Keratinocyte (primary cell): ENCODE measurements at regions not wholly inside any gene's neighbourhood (a gene's known extent, or its start where the extent isn't known, plus 50 kb on each side); places are given as distances from the start of the nearest gene placed in this dataset.

Source experiments
- DNase-seq: peaks from one replicate; pipeline ENCODE4 v3.0.0-alpha.2; 2011; ENCODE audit warnings: low read depth, missing footprints, low spot score
- FAIRE-seq: peaks from 2 replicates; lab custom pipeline; 2011; peaks lifted over from hg19 to GRCh38; lab: Jason Lieb, UNC
- H2AFZ ChIP-seq: 2 replicates; pipeline ENCODE4 v1.6.0; 2012; ENCODE audit warnings: low read length, control low read depth, inconsistent platforms; ENCODE audit not compliant: control insufficient read depth
- H3K27ac ChIP-seq: 2 replicates; pipeline ENCODE4 v1.5.1; 2011; ENCODE audit warnings: low read length; ENCODE audit not compliant: control insufficient read depth, insufficient read depth
- H3K27me3 ChIP-seq: 3 replicates; pipeline ENCODE4 v1.6.0; 2011; ENCODE audit warnings: low read length; ENCODE audit not compliant: control insufficient read depth, insufficient read depth; ENCODE audit errors: extremely low read depth
- H3K36me3 ChIP-seq, 2 experiments: 2 replicates in 1 of 2; 3 replicates in 1 of 2; pipeline ENCODE4 v1.5.1; 2011; ENCODE audit warnings: low read length in 2 of 2, mild to moderate bottlenecking in 1 of 2; ENCODE audit not compliant: control insufficient read depth in 2 of 2, insufficient read depth in 2 of 2; ENCODE audit errors: extremely low read depth in 1 of 2
- H3K4me1 ChIP-seq: 3 replicates; pipeline ENCODE4 v1.5.1; 2011; ENCODE audit warnings: low read length; ENCODE audit not compliant: control insufficient read depth, insufficient read depth; ENCODE audit errors: extremely low read depth
- H3K4me2 ChIP-seq: 3 replicates; pipeline ENCODE4 v1.6.0; 2011; ENCODE audit warnings: low read depth, low read length; ENCODE audit not compliant: control insufficient read depth, insufficient read depth; ENCODE audit errors: extremely low read depth
- H3K4me3 ChIP-seq, 3 experiments: fragments of 200-600 bp in 1 of 3; sonication (generic) in 1 of 3; 2 replicates in 2 of 3; 3 replicates in 1 of 3; pipeline ENCODE4 v1.5.1; 2011 to 2016; ENCODE audit warnings: low read length in 3 of 3, mild to moderate bottlenecking in 3 of 3, control low read depth in 2 of 3, inconsistent platforms in 1 of 3, low read depth in 1 of 3, mixed read lengths in 1 of 3, mixed run types in 1 of 3, moderate library complexity in 1 of 3; ENCODE audit not compliant: control insufficient read depth in 2 of 3, insufficient read depth in 2 of 3; ENCODE audit errors: extremely low read depth in 1 of 3
- H3K79me2 ChIP-seq: 2 replicates; pipeline ENCODE4 v1.6.0; 2012; ENCODE audit warnings: low read length; ENCODE audit not compliant: control insufficient read depth, insufficient read depth
- H3K9ac ChIP-seq: 3 replicates; pipeline ENCODE4 v1.6.0; 2011; ENCODE audit warnings: low read length; ENCODE audit not compliant: control insufficient read depth, insufficient read depth; ENCODE audit errors: extremely low read depth
- H3K9me1 ChIP-seq: 3 replicates; pipeline ENCODE4 v1.6.0; 2011; ENCODE audit warnings: low read length; ENCODE audit not compliant: control insufficient read depth, insufficient read depth; ENCODE audit errors: extremely low read depth
- H3K9me3 ChIP-seq: 2 replicates; pipeline ENCODE4 v1.5.1; 2012; ENCODE audit warnings: low read depth, low read length; ENCODE audit not compliant: control insufficient read depth
- H4K20me1 ChIP-seq: 3 replicates; pipeline ENCODE4 v1.6.0; 2011; ENCODE audit warnings: low read length; ENCODE audit not compliant: control insufficient read depth, insufficient read depth; ENCODE audit errors: extremely low read depth
- CTCF ChIP-seq, 3 experiments: IDR thresholded peaks in 1 of 3; conservative IDR thresholded peaks in 1 of 3; optimal IDR thresholded peaks in 1 of 3; 2 replicates in 2 of 3; 3 replicates in 1 of 3; pipeline versions ENCODE3 to v1.5.1; 2011; ENCODE audit warnings: low read length in 3 of 3, mild to moderate bottlenecking in 3 of 3, moderate library complexity in 2 of 3, control low read depth in 1 of 3, inconsistent platforms in 1 of 3; ENCODE audit not compliant: insufficient read depth in 2 of 3; ENCODE audit errors: extremely low read depth in 1 of 3
- EZH2 ChIP-seq: IDR thresholded peaks from one replicate; pipeline ENCODE4 v1.6.1; 2012; ENCODE audit warnings: inconsistent platforms, mild to moderate bottlenecking, low read length, moderate library complexity
- dilution Hi-C: fragments of 300-500 bp; cut with MboI; formaldehyde crosslinking; loops from one replicate; pipeline ENCODE4 v1.7.0; 2020; ENCODE audit warnings: low sequenced_read_pairs; ENCODE audit not compliant: extremely low pct_ligation_motif_present

- Histone ChIP-seq H3K27me3 (no peaks in the 10 kb centered on the region), H4K20me1 (no peaks in the 10 kb centered on the region), H3K27ac (no peak overlapping the region), H3K79me2 (no peaks in the 10 kb centered on the region), H2AFZ (no peak overlapping the region), H3K4me1 (no peaks in the 10 kb centered on the region), H3K4me2 (no peak overlapping the region), H3K4me3 (no peak overlapping the region), H3K9me1 (no peaks in the 10 kb centered on the region), H3K9ac (no peak overlapping the region), H3K36me3 (no peaks in the 10 kb centered on the region), H3K9me3 (no peaks in the 10 kb centered on the region)
- TF ChIP-seq EZH2, result no peak
- TF ChIP-seq CTCF (optimal IDR thresholded peaks at IDR 0.05 in 1 of 3, IDR thresholded peaks at IDR 0.05 in 1 of 3, conservative IDR thresholded peaks at IDR 0.05 in 1 of 3; ENCODE audit: extremely low read depth in 1 of 3, insufficient read depth in 2 of 3, low read length in 3 of 3), result no peak
- DNase-seq, result no peak
- dilution Hi-C loops, result no loop called here
- FAIRE-seq, result no peak
Observed at GRCh38 chr11:42161886-42162285, 702.4 kb upstream of the LRRC4C start.

DNA sequence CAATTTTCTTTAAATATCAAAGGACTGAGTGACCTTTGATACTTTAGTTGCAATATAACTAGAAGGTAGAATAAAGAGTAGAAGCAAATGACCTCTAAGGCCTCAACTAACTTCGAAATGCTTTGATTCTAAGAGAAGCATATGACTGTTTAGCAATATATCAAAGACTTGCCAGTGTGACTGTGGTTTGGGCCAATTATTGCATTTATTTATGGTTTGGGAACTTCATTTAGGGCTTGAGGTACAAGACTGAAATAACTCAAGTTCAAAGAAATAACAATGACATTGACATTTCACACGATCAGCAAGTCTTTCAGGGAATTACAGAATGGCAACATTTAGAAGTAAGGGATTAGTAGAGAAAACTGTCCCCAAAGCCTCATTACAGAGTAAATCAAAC lies 709.7 kb upstream of the LRRC4C start:
- no peaks in the 10 kb centered on the region for H4K20me1 ChIP-seq
- FAIRE-seq (no peak), DNase-seq (no peak)
- no peaks in the 10 kb centered on the region for H3K9me1 ChIP-seq
- H3K4me1 ChIP-seq, result no peaks in the 10 kb centered on the region
- TF ChIP-seq EZH2 (no peak), CTCF (optimal IDR thresholded peaks at IDR 0.05 in 1 of 3, IDR thresholded peaks at IDR 0.05 in 1 of 3, conservative IDR thresholded peaks at IDR 0.05 in 1 of 3; ENCODE audit: extremely low read depth in 1 of 3, insufficient read depth in 2 of 3, low read length in 3 of 3) (no peak)
- H3K4me3 ChIP-seq, result no peak overlapping the region
- no peaks in the 10 kb centered on the region for H3K9me3 ChIP-seq
- no peaks in the 10 kb centered on the region for H3K27me3 ChIP-seq
- dilution Hi-C loops, result no loop called here
- H3K9ac ChIP-seq, result no peak overlapping the region
- H2AFZ ChIP-seq, result no peak overlapping the region
- no peaks in the 10 kb centered on the region for H3K36me3 ChIP-seq
- H3K27ac ChIP-seq, result no peak overlapping the region
- no peak overlapping the region for H3K4me2 ChIP-seq
- no peaks in the 10 kb centered on the region for H3K79me2 ChIP-seq
